ENCODE measurements at regions not wholly inside any gene's neighbourhood (a gene's known extent, or its start where the extent isn't known, plus 50 kb on each side); places are given as distances from the start of the nearest gene placed in this dataset.
"Not testable (repeated sequence)": the region's sequence is repeated elsewhere in the genome, so short reads cannot be mapped to it uniquely, and the experiment has no call there.

DNA sequence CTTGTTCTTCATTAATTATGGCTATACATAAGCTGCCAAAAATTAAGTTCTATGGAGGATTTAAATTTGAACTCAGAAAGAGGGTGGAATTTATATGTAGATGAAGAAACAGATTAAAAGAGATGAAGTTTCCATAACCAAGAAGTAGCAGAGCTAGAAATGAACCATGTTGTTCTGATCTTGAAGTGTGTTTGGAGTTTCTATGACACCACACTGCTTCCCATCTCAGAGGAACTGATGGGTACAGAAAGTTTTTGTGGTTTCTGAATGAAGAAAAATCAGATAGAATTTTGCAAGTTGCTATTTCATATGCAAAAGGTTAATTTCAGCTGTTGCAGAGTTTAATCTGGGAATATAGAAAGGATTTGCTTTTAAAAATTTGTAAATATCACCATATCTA is 710.3 kb downstream of the PDCD6IP start:
- H3K4me3 ChIP-seq (ENCODE audit: low read depth, low read length) = no peak overlapping the region
- DNase-seq (ENCODE audit: low read depth) = no peak

DNA sequence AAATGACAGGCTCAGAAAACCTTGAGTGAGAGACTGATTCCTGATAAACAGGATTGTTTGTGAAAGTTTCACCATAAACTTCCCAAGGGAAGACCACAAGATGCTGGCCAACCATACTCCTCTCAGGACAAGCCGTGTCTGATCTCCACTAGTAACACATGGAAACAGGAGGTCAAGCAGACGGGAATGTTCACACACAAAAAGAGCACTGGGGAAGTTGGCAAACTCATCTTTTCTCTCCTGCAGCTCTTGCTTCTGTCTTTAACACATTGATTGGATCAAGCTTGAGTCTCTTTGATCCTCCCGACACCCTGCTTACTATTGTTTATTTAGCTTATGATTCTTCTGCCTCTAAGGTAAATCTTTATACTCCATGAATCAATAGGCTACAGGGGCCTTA is 713.5 kb downstream of the PDCD6IP start:
- H3K4me3 ChIP-seq (ENCODE audit: low read depth, low read length) = no peak overlapping the region
- no peak for DNase-seq (ENCODE audit: low read depth)

DNA sequence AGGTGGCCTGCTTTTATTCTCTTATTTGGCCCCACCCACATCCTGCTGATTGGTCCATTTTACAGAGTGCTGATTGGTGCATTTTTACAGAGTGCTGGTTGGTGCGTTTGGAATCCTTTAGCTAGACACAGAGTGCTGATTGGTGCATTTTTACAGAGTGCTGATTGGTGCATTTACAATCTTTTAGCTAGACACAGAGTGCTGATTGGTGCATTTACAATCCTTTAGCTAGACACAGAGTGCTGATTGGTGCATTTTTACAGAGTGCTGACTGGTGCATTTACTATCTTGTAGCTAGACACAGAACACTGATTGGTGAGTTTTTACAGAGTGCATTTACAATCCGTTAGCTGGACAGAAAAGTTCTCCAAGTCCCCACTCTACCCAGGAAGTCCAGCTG is 720.6 kb downstream of the PDCD6IP start:
- H3K4me3 ChIP-seq (ENCODE audit: low read depth, low read length); DNase-seq (ENCODE audit: low read depth): not testable (repeated sequence)

GRCh38 chr3:34531156-34531555 is 732.7 kb downstream of the PDCD6IP start:
- no peak for DNase-seq (ENCODE audit: low read depth)
- H3K4me3 ChIP-seq (ENCODE audit: low read depth, low read length) = no peak overlapping the region

DNA sequence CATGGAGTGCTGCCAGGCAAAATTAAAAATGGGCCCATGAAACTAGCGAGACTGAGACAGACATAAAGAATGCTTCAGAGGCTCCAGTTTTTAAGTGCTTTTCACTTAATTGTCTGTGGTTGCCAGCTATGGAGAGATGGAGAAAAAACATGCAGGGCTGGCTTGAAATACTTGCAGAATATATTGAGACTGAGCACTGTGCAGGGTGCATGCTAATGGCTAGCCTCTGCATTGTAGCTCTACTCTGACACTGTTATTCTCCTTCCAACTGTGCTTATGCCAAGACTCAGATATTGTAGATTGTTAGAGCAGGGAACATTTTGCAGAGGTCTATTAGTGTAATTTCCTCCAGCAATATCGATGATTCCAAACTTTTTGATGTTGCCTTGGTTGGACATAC is 735.0 kb downstream of the PDCD6IP start:
- H3K4me3 ChIP-seq (ENCODE audit: low read depth, low read length) = no peak overlapping the region
- no peak for DNase-seq (ENCODE audit: low read depth)

- no peak overlapping the region for H3K4me3 ChIP-seq (ENCODE audit: low read depth, low read length)
- no peak for DNase-seq (ENCODE audit: low read depth)
These were observed 735.6 kb downstream of the PDCD6IP start for GRCh38 chr3:34534013-34534412.

DNA sequence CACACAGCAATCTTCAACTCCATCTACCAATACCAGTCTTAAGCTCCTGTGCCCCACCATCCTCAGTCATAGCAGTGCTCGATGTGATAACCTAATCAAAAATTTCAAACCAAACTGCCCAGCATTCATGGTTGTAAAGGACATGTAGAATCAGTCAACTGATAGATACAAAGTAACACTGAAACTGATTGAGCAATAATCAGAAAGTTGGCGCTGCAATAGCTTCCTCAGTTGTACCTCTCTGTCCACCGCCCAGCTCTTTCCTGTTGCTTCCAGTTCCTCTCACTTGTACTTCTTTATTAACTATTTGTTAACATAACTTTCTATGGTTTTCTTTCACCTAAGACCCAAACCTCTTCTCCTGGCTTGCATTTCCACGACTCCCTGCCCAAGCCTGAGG is 745.7 kb downstream of the PDCD6IP start:
- H3K4me3 ChIP-seq (ENCODE audit: low read depth, low read length) = no peak overlapping the region
- no peak for DNase-seq (ENCODE audit: low read depth)

GRCh38 chr3:34547297-34547920 is 749.0 kb downstream of the PDCD6IP start:
- DNase-seq (ENCODE audit: low read depth) = no peak
- no peak overlapping the region for H3K4me3 ChIP-seq (ENCODE audit: low read depth, low read length)

GRCh38 chr3:34567266-34567665 is 768.8 kb downstream of the PDCD6IP start:
- no peak overlapping the region for H3K4me3 ChIP-seq (ENCODE audit: low read depth, low read length)

GRCh38 chr3:34568766-34569165 is 770.3 kb downstream of the PDCD6IP start:
- no peak for DNase-seq (ENCODE audit: low read depth)
- no peak overlapping the region for H3K4me3 ChIP-seq (ENCODE audit: low read depth, low read length)

More at GRCh38 chr3:34567266-34567665, 768.8 kb downstream of the PDCD6IP start:
- no peak for DNase-seq (ENCODE audit: low read depth)

GRCh38 chr3:34569437-34569836 is 771.0 kb downstream of the PDCD6IP start:
- H3K4me3 ChIP-seq (ENCODE audit: low read depth, low read length) = no peak overlapping the region
- DNase-seq (ENCODE audit: low read depth) = no peak

DNA sequence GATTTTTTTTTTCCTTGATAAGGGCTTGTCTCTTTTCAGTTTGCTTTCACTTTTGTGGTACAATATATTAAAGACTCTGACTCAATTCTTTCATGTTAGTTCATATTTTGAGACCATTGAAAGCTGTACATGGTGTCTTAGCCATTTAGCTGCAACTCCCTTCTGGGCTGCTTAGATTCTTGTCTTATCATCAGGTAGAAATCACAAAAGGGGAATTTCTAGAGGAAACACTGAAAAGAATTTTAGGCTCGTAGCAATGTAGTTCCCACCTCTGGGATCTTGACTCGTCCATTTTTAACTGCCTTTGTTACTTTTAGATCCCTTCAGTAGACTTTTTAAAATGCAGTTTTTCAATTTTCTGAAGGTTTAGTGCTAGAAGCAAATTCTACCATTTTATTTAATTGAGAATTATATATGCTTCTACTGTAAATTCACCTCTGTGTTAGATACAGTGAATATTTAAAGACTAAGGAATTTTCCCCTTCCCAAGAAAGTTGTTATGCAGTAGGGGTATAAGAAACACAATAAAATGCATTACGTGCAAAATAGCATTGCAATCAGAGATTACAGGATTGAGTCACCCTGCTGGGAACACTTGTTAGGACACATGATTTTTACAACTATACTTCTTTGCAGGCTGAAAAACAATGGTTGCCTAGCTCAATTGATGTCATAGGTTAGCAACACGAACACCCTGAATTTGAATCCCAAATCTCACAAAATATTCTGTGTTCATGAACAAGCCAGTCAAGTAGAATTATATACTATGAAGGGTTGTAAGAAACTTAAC is 772.7 kb downstream of the PDCD6IP start:
- DNase-seq (ENCODE audit: low read depth) = no peak
- no peak overlapping the region for H3K4me3 ChIP-seq (ENCODE audit: low read depth, low read length)

GRCh38 chr3:34571714-34572113 is 773.3 kb downstream of the PDCD6IP start:
- no peak overlapping the region for H3K4me3 ChIP-seq (ENCODE audit: low read depth, low read length)
- no peak for DNase-seq (ENCODE audit: low read depth)

GRCh38 chr3:34575776-34576175 is 777.3 kb downstream of the PDCD6IP start:
- H3K4me3 ChIP-seq (ENCODE audit: low read depth, low read length) = no peak overlapping the region
- no peak for DNase-seq (ENCODE audit: low read depth)

DNA sequence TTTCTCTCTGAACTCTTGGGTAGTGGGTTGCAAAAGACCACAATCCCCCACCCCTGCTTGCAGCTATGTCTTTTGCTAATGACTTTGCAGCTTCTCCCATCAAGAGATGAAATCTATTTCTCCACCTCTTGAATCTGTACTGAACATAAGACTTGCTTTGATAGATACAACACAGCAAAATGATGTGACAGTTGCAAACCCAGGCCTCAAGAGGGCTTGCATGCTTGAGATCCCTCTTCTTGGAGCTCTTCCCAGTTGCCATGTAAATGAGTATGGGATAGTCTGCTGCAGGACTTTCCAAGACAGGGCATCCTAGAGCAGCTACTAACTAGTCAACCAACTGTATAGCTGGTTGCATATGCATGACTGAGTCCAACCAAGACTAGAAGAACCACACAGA is 783.6 kb downstream of the PDCD6IP start:
- H3K4me3 ChIP-seq (ENCODE audit: low read depth, low read length) = no peak overlapping the region
- DNase-seq (ENCODE audit: low read depth) = no peak

DNA sequence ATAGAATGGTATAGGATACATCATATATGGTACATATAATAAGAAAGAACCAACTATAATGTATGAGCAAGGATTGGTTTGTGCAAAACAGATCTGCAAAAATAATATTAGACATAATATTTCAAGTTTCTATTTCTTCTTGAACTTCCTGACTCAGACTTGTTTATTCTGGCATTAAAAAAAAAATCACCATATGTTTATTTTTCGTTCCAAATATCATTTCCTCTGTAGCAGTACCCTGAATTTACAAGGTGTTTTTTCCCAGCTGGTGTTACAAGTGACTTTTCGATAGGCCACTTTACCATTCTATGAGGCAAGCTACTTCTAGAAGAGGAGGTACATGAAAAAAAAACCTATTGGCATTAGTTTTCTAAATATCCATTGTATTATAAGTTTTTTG is 785.0 kb downstream of the PDCD6IP start:
- DNase-seq (ENCODE audit: low read depth) = no peak
- H3K4me3 ChIP-seq (ENCODE audit: low read depth, low read length) = no peak overlapping the region

DNA sequence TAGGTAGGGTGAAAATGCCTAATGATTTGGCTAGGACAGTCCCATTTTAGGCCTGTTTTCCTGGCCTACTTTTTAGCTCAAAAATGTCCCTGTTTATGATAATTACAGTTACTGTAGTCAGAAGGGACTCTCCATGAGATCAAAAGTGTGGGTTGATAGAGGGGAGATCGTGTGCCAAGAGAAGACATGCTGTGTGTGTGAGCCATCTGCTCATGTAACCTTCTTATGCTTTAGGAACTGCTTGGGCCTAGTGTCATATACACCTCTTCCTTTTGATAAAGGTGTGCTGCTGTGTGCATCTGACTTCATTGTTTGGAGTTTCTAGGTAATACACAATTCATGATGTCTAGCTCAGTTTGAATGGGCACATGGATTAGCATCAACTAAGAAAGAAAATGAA is 786.5 kb downstream of the PDCD6IP start:
- DNase-seq (ENCODE audit: low read depth) = no peak

GRCh38 chr3:34599595-34599994 is 801.2 kb downstream of the PDCD6IP start:
- no peak overlapping the region for H3K4me3 ChIP-seq (ENCODE audit: low read depth, low read length)
- no peak for DNase-seq (ENCODE audit: low read depth)

More for the DNA sequence above, 786.5 kb downstream of the PDCD6IP start:
- no peak overlapping the region for H3K4me3 ChIP-seq (ENCODE audit: low read depth, low read length)

GRCh38 chr3:34619990-34620389 is 821.6 kb downstream of the PDCD6IP start:
- DNase-seq (ENCODE audit: low read depth) = no peak
- no peak overlapping the region for H3K4me3 ChIP-seq (ENCODE audit: low read depth, low read length)

GRCh38 chr3:34626699-34627098 is 828.3 kb downstream of the PDCD6IP start:
- no peak overlapping the region for H3K4me3 ChIP-seq (ENCODE audit: low read depth, low read length)
- DNase-seq (ENCODE audit: low read depth) = no peak

- no peak overlapping the region for H3K4me3 ChIP-seq (ENCODE audit: low read depth, low read length)
- DNase-seq (ENCODE audit: low read depth) = no peak
These were observed 836.5 kb downstream of the PDCD6IP start for GRCh38 chr3:34634939-34635338.

Data from skeletal muscle cell (primary cell).